GM21447 (cell line): ENCODE measurements at regions not wholly inside any gene's neighbourhood (a gene's known extent, or its start where the extent isn't known, plus 50 kb on each side); places are given as distances from the start of the nearest gene placed in this dataset.

Source experiments
- ATAC-seq: cut with Tn5 transposase; IDR thresholded peaks from one replicate; pipeline ENCODE4 v1.9.1; 2021; ENCODE audit not compliant: unreplicated experiment

DNA sequence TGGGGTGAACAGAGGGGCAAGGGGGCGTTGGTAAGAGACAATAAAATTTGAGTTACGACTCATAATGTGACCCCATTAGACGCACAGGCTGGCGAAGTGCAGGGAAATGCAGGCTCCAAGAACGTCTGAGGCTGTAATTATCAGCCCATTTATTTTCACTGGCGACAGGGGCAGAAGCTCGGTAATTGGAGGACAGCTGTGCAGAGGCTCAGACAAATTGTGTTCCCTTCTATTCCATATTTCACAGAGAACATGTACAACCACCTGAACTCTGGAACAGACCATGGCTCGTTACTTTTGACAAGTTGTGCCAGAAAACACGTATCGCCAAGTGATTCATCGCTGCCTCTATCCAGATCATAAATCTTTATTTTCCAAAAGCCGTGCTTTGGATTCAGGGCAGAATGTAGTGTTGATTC, 137.3 kb upstream of the FRMD4A start:
- ATAC-seq = no peak

GRCh38 chr10:14466257-14466656, 135.5 kb upstream of the FRMD4A start:
- no peak for ATAC-seq

DNA sequence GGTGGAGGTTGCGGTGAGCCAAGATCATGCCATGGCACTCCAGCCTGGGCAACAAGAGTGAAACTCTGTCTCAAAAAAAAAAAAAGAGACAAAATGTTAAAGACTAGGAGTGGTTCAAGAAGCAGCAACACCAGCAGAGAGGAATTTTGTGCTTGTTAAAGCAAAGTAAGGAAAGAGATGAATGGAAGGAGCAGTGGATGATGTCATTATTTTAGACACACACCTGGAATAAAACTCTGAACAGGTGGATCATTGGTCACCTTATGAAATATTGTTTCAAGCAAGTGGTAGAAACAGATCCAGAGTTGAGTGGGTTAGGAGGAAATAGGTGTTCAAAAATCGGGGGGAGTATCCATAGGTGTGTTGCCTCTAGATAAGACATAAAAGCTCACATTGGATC, 129.7 kb upstream of the FRMD4A start:
- ATAC-seq = no peak

DNA sequence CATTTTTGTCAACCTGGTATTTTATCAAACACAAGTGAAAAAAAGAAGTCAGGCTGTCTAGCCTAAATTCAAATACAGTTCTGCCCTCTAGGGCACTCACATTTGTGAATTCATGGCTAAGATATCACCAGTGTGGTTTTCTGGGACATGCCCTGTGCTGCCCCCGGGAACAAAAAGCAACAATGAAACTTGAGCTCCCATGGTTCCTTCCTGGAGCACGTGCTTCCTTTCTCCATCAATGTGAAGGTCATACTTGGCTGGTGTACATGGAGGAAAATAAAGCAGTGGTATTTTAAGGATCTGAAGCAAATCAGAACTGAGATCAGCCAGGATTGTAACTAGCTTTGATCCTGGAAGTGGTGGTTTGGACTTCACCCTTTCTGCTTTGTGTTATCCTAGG, 128.9 kb upstream of the FRMD4A start:
- ATAC-seq = no peak

DNA sequence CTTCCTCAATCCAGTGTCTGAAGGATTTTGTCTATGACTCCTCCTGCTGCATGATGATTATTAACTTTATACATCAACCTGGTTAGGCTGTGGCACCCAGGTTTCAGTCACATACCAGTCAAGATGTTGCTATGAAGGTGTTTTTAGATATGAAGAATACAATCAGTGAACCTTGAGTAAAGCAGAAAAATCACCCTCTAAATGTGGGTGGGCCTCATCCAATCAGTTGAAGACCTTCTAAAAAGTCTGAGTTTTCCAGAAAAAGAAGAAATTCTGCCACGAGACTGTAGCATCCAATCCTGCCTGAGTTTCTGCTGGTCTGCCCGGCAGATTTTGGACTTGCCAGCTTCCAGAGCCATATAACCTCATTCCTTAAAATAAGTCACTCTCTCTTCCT, 126.1 kb upstream of the FRMD4A start:
- peak; percentile 34 for ATAC-seq

DNA sequence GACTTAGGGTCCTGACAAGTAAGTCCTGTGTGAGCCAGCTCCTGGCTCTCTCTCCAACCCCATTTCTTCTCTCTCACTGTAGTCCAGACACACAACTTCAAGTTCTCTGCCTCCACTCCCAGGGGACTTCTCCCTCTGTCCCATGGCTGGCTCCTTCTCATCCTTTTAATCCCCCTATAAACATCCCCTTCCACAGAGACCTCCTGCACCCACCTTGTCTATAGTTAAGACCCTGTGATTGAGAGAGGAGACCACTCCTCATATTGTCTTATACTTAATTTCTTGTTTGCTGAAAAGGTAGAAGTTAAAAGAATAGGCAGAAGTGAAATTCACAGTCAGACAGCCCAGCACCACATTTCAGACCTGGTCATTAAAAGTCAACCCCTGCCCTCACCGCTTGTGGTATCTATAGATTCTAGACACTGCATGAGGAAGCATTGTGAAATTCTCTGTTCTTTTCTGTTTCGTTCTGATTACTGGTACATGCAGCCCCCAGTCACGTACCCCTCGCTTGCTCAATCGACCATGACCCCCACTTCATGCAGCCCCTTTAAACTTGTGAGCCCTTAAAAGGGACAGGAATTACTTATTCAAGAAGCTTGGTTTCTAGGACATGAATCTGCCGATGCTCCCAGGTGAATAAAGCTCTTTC, 125.6 kb upstream of the FRMD4A start:
- ATAC-seq = peak; percentile 81

DNA sequence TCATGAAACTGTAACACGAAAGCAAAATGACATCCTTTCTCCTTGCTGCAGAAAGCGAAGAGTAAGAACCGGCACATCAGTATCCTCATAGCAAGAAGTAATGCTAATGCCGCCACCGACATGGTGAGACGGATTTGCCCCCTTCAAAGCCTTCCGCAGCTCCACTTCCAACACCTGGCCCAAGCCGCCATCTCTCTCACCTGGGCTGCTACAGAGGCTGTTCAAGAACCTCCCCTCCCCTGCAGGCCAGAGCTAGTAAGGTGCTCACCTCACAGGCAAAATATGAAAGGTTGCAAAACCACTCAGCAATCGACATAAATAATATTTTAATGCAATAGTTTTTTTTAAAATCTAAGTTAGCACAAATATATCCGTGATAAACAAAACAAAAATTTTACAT, 123.9 kb upstream of the FRMD4A start:
- no peak for ATAC-seq

GRCh38 chr10:14454206-14454605, 123.5 kb upstream of the FRMD4A start:
- ATAC-seq = no peak

- no peak for ATAC-seq
Measured at GRCh38 chr10:14453593-14453992, 122.9 kb upstream of the FRMD4A start.

- no peak for ATAC-seq
Measured at GRCh38 chr10:14451341-14451740, 120.6 kb upstream of the FRMD4A start.

- ATAC-seq = no peak
Measured at GRCh38 chr10:14450041-14450491, 119.3 kb upstream of the FRMD4A start.

DNA sequence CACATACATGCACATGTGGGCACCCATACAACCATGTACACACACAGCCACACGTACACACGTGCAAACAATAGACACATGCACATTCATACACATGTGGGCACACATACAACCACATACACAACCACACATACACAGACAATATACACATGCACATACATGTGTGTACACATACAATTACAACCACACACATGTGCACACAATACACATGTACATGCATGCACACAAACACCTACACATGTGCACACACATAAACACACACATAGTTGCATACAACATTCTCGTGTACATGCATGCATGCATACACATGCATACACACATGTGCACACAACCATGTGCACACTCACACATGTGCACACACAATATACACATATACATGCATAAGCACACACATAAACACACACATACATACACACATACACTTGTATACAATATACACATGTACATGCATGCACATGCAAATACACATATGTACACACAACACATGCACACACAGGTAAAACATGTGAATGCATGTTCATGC, 118.6 kb upstream of the FRMD4A start:
- no peak for ATAC-seq

DNA sequence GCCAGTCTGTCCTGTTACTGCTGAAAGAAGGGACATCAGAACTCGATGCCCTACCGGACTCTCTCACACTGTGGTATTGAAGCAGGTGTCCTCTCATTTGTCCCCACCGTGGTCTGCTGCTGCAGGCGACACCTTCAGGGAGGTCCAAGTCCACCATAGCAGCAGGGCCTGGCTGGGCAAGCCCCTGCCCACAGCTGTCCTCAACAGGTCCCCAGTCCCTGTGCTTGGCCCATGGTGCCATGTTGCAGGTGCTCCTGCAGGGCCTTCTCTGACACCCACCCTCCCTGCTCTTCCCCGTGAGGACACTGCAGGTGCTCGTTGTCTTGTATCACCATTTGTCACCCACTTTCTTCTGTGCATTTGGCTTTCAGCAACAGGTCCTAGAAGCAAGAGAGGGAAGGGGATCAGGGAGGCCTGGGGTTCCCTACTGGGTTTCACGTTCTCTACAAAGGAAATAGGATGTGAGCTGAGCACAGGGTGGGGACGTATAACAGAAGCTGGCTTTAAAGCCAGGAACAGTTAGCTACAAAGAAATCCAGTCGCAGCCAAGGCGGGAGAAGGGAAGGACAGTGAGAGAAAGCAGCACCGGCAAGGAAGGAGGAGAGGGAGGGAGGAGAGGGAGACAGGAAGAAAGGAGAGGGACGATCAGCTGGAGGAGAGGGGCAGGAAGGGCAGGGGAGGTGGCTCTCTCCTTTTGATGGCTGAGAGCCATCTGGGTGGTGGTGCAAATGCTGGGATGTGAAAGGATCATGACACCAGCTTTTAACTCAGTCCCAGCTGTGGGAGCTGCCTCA, 117.7 kb upstream of the FRMD4A start:
- ATAC-seq = no peak

DNA sequence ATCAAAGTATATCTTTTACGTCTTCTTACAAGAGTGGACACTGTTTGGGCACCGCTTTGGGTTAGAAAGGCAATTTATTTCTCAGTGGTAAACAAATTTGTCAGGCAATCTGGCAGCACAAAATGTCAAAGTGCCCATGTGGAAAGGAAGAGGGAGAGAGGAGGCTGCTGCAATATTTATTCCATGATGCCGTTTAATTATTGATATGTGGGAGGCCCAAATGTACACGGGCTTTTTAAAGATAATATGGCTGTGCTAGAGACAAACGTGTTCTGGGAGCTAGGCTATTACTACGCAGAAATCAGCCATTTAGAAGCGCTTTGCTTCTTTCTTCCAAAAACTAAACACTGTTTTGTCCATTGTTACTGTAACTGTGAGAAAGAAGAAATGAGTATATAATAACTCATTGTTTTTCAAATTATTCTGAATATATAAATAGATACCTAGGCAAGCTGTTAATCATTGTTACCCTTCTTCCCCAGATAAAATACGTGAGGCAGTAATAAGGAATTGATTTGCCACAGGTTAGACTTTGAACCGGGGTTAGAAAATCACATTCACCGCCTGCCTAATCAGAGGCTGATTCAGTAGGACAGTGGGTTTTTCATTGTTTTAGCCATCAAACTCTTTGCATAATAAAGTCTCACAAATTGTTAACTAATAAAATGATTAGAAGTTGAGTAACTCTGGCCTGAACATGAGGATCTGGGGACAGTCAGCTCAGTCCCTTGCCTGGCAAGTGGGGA, 116.5 kb upstream of the FRMD4A start:
- no peak for ATAC-seq

- no peak for ATAC-seq
Measured at GRCh38 chr10:14439451-14440259, 108.9 kb upstream of the FRMD4A start.

GRCh38 chr10:14438576-14438975, 107.9 kb upstream of the FRMD4A start:
- ATAC-seq = no peak

GRCh38 chr10:14438057-14438456, 107.3 kb upstream of the FRMD4A start:
- no peak for ATAC-seq

GRCh38 chr10:14435976-14436632, 105.4 kb upstream of the FRMD4A start:
- no peak for ATAC-seq

DNA sequence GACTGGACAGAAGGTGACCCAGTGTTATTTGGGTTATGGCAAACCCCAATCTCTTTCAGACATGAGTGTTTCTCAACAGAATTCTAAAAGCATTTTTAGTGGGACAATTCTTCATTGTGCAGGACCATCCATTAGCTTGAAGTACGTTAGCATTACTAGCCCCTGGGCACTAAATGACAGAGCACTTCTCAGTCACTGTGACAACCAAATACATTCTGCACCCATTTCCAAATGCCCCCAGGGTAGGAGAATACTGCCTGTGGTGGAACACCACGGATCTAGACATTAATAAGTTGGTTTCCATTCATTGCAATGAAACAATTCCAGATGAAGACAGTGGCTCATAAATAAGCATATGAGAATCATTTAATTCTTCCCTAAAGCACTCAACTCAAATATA, 102.4 kb upstream of the FRMD4A start:
- ATAC-seq = no peak

GRCh38 chr10:14431868-14432267, 101.1 kb upstream of the FRMD4A start:
- ATAC-seq = no peak
